ENCODE measurements at regions not wholly inside any gene's neighbourhood (a gene's known extent, or its start where the extent isn't known, plus 50 kb on each side); places are given as distances from the start of the nearest gene placed in this dataset.
A peak's percentile ranks its signal among the peaks of the same experiment; 100 is the strongest.

- H3K4me2 ChIP-seq (ENCODE audit: low read length), result no peak overlapping the region
- no peak overlapping the region for H3K4me3 ChIP-seq (ENCODE audit: low read length)
- H3K9ac ChIP-seq (ENCODE audit: low read length), result no peak overlapping the region
- no peaks in the 10 kb centered on the region for H3K79me2 ChIP-seq (ENCODE audit: low read length)
- no peaks in the 10 kb centered on the region for H4K20me1 ChIP-seq (ENCODE audit: insufficient read depth, low read length)
- H3K4me1 ChIP-seq (ENCODE audit: low read length), result peaks cover 7% of the 10 kb centered on the region
- H3K27ac ChIP-seq (ENCODE audit: low read length), result no peak overlapping the region
- H3K9me3 ChIP-seq (ENCODE audit: insufficient read depth, low read length), result no peaks in the 10 kb centered on the region
- no peak overlapping the region for H2AFZ ChIP-seq (ENCODE audit: low read depth, low read length)
- H3K27me3 ChIP-seq (ENCODE audit: low read depth, low read length), result no peaks in the 10 kb centered on the region
- H3K36me3 ChIP-seq (replicated peaks; ENCODE audit: low read depth, low read length), result no peaks in the 10 kb centered on the region
- TF ChIP-seq EZH2phosphoT487 (IDR thresholded peaks at IDR 0.05; ENCODE audit: low read depth) (no peak), CTCF (IDR thresholded peaks at IDR 0.05; ENCODE audit: low read depth, low read length) (no peak)
Measured at GRCh38 chr5:101600614-101601013, 695.5 kb downstream of the SLCO4C1 start.

DNA sequence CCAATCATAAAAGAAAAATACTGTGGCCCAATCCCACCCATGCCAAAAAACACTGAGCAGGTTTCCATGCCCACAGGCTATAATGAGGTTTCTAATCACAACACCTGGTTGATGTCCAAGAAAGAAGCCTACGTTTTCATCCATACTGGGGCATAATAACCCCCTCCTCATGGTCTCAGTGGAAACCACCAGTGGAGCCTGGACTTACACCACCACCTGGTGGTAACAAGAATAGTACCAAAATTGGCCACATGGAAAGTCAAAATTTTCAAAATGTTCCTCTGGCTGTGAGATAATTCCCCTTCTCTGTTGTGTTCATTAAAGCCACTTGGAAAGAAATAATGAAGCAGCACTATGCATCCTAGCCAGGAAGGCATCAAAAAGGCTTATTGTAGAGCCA, 687.3 kb upstream of the ST8SIA4 start:
- no peak overlapping the region for H3K4me3 ChIP-seq (ENCODE audit: low read length)
- H3K79me2 ChIP-seq (ENCODE audit: low read length), result no peaks in the 10 kb centered on the region
- TF ChIP-seq CTCF (IDR thresholded peaks at IDR 0.05; ENCODE audit: low read depth, low read length), result peak; percentile 61
- TF ChIP-seq EZH2phosphoT487 (IDR thresholded peaks at IDR 0.05; ENCODE audit: low read depth), result no peak

GRCh38 chr5:101585366-101585765, 682.3 kb upstream of the ST8SIA4 start:
- H2AFZ ChIP-seq (ENCODE audit: low read depth, low read length), result no peak overlapping the region
- no peak overlapping the region for H3K4me3 ChIP-seq (ENCODE audit: low read length)
- H3K9ac ChIP-seq (ENCODE audit: low read length), result no peak overlapping the region
- TF ChIP-seq EZH2phosphoT487 (IDR thresholded peaks at IDR 0.05; ENCODE audit: low read depth) (no peak), CTCF (IDR thresholded peaks at IDR 0.05; ENCODE audit: low read depth, low read length) (no peak)
- no peak overlapping the region for H3K4me2 ChIP-seq (ENCODE audit: low read length)
- H4K20me1 ChIP-seq (ENCODE audit: insufficient read depth, low read length), result no peaks in the 10 kb centered on the region
- no peaks in the 10 kb centered on the region for H3K79me2 ChIP-seq (ENCODE audit: low read length)
- no peaks in the 10 kb centered on the region for H3K27me3 ChIP-seq (ENCODE audit: low read depth, low read length)
- no peaks in the 10 kb centered on the region for H3K36me3 ChIP-seq (replicated peaks; ENCODE audit: low read depth, low read length)
- no peaks in the 10 kb centered on the region for H3K9me3 ChIP-seq (ENCODE audit: insufficient read depth, low read length)
- no peak overlapping the region for H3K27ac ChIP-seq (ENCODE audit: low read length)
- H3K4me1 ChIP-seq (ENCODE audit: low read length), result no peaks in the 10 kb centered on the region

More for the DNA sequence above, 687.3 kb upstream of the ST8SIA4 start:
- Histone ChIP-seq H3K27me3 (ENCODE audit: low read depth, low read length) (no peaks in the 10 kb centered on the region), H3K9ac (ENCODE audit: low read length) (no peak overlapping the region), H3K9me3 (ENCODE audit: insufficient read depth, low read length) (no peaks in the 10 kb centered on the region), H3K27ac (ENCODE audit: low read length) (no peak overlapping the region), H3K4me1 (ENCODE audit: low read length) (no peaks in the 10 kb centered on the region), H4K20me1 (ENCODE audit: insufficient read depth, low read length) (no peaks in the 10 kb centered on the region), H3K4me2 (ENCODE audit: low read length) (peak overlapping the region; percentile 27), H2AFZ (ENCODE audit: low read depth, low read length) (0 out of 2 replicates have a peak overlapping the region, but pooled peaks have one; percentile 33), H3K36me3 (replicated peaks; ENCODE audit: low read depth, low read length) (no peaks in the 10 kb centered on the region)

DNA sequence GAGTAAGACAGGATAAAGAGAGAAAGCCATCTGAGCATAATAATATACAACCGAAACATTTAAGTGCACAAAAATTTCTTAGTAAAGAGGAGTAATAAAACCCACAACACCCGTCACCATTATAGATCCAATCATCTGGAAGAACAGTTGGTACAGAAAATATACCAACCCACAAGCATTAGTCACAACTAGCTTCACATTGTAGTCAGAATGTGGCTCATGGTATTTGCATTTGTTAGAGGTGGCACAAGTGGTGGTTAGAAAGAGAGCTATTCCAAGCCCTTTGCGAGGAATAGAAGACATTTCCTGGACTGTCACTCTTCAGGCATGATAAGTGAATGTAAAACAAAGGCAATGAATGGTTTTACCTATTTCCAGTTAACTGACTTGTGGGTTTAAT, 677.5 kb upstream of the ST8SIA4 start:
- Histone ChIP-seq H3K9ac (ENCODE audit: low read length) (no peak overlapping the region), H3K79me2 (ENCODE audit: low read length) (no peaks in the 10 kb centered on the region), H3K36me3 (replicated peaks; ENCODE audit: low read depth, low read length) (no peaks in the 10 kb centered on the region), H3K4me2 (ENCODE audit: low read length) (no peak overlapping the region), H3K27ac (ENCODE audit: low read length) (no peak overlapping the region), H3K27me3 (ENCODE audit: low read depth, low read length) (no peaks in the 10 kb centered on the region), H3K4me1 (ENCODE audit: low read length) (no peaks in the 10 kb centered on the region), H4K20me1 (ENCODE audit: insufficient read depth, low read length) (no peaks in the 10 kb centered on the region), H3K4me3 (ENCODE audit: low read length) (no peak overlapping the region), H3K9me3 (ENCODE audit: insufficient read depth, low read length) (no peaks in the 10 kb centered on the region), H2AFZ (ENCODE audit: low read depth, low read length) (no peak overlapping the region)
- TF ChIP-seq EZH2phosphoT487 (IDR thresholded peaks at IDR 0.05; ENCODE audit: low read depth) (no peak), CTCF (IDR thresholded peaks at IDR 0.05; ENCODE audit: low read depth, low read length) (no peak)

All from OCI-LY3 (cell line).